NAMALWA (cell line): ENCODE measurements at regions not wholly inside any gene's neighbourhood (a gene's known extent, or its start where the extent isn't known, plus 50 kb on each side); places are given as distances from the start of the nearest gene placed in this dataset.
"Not testable (repeated sequence)": the region's sequence is repeated elsewhere in the genome, so short reads cannot be mapped to it uniquely, and the experiment has no call there.

Experiments
- DNase-seq: peaks from one replicate; pipeline ENCODE4 v3.0.0-alpha.2; 2015; ENCODE audit warnings: low spot score

DNA sequence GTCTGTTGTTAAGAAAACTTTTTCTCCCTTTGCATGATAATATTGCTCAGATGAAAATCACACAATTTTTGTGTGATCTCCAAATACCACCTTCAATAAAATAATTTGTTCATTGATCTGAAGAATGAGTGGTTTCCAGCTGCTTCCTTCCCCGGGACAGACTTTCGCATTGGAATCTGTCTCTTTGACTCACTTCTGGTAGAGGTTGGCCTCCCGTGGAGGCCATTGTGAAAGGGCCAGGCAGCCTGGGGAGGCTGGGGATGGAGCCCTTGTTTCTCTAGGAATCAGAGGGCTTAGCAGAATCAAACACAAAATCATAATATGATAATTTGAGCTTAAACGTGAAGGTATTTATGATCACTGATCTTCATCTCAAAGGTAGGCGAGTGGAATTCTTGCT, 135.0 kb upstream of the ZNF536 start:
- no peak for DNase-seq

DNA sequence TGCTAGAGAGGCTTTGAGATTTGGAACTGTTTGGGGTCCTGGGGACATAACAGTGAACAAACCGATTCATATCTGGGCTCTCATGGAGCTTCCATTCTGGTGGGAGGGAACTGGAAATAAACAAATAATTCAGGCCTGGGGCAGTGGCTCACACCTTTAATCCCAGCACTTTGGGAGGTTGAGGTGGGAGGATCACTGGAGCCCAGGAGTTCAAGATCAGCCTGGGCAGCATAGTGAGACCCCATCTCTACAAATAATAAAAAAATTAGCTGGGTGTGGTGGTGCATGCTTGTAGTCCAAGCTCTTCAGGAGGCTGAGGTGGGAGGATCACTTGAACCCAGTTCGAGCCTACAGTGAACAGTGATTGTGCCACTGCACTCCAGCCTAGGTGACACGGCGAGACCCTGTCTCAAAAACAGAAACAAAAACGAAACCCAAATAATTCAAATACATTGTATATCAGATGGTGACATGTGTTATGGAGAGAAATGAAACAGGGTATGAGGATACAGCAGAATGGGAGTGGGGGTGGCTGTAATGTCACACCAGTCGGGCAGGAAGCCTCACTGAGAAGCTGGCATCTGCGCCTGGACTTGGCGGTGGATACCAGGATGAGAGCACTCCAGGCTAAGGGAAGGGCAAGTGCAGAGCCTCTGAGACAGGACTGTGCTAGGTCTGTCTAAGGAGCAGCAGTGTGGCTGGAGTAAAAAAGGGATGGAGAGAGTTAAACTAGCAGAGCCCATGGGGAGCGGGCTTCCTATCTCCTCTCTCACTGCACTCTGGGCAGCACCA, 131.1 kb upstream of the ZNF536 start:
- no peak for DNase-seq

- DNase-seq, result no peak
These were observed 127.7 kb upstream of the ZNF536 start for GRCh38 chr19:30244533-30244932.

DNA sequence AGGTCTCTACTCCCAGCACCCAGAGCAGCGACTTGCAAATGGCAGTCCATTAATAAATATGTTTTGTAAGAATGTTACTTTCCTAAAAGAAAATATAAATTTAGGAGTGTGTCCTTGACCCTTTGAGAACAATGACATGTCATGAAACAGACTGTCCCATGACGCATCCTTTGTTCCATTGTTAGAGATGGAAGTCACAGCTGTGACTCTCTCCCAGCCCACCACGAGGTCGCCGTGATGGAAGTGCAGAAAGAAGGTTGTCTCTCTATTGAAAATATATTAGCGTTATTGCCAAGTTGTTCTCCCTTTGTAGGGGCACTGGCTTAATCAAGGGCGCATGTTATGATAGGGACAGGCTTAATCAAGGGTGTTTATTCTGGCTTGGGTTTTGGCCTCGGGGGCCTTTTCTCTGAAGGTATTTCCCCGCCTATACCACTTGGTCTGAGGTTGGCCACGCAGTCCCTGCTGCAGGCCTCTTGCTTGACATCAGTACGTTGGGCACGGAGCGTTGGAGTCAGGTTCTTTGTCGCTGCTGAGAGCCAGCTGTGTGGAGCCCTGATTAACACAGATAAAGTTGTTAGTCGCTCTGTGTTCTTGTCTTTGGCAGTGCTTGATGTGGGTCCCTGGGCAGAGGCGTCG, 126.7 kb upstream of the ZNF536 start:
- DNase-seq, result no peak

- DNase-seq, result no peak
These were observed 122.3 kb upstream of the ZNF536 start for GRCh38 chr19:30249911-30250310.

DNA sequence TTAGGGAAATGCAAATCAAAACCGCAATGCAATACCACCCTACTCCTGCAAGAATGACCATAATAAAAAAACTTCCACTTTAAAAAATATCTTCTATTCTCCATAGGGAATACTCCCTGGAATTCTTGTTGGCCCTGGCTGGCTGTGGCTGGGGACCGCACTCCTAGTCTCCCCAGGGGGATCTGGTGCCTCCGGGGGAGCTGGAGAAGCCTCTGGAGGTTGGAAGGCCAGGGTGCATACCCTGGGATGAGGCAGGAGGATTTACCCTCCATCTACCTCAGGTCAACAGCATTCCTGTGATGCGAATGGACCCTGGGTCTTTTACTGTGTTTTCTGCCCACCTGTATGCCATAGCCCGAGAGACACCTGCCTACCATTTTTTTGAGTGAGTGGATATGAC, 120.0 kb upstream of the ZNF536 start:
- no peak for DNase-seq

GRCh38 chr19:30253581-30253996, 118.6 kb upstream of the ZNF536 start:
- no peak for DNase-seq

- DNase-seq, result no peak
These were observed 118.0 kb upstream of the ZNF536 start for GRCh38 chr19:30254158-30254557.

DNA sequence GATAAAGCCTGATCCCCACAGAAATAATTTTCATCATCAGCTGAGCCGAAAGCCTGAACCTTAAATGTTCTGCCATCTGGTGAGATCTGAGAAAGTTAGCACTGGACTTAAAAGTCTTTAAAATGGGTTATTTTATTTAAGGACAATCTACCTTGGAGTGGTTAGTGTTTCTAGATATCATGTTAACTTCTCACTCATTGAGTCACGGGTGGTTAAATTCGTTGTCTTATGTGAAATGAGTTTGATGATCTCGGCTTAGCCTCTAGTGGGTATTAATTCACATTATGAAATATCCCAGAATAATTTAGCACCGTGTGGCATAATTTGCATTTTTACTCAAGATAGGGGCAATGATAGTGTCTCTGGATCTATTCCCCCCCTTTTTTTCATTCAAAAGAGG, 117.4 kb upstream of the ZNF536 start:
- DNase-seq, result no peak

DNA sequence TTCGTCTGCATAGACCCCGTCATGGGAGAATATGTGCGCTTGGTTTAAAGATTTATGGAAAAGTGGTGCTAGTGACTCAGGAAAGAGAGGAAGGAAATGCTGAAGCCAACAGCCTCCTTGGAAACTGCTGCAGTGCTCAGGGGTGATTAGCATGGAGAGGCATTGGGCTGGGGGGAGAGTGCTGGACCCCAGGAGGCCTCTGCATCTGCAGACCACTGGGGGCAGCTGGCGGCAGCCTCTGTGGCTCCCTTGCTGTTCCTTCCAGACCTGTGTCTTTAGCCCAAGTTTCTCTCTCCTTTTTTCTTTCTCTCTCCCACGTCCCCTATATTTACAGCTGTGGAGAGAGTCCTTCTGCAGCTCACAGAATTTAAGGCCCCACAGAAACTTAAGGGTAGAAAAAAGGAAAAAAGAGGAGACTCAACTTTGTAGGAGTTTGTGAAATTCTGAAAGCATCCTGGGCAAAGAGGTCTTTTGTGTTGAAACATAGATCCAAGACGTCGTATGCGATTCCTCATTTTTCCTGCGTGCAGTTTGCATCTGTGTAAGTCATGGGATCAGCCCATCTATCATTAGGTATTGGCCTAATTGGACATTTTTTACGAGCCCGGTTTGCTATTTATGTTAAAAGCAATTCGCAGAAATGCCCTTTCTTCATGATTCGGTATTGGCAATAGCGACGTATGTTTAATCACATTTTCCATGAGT, 116.2 kb upstream of the ZNF536 start:
- DNase-seq, result no peak

DNA sequence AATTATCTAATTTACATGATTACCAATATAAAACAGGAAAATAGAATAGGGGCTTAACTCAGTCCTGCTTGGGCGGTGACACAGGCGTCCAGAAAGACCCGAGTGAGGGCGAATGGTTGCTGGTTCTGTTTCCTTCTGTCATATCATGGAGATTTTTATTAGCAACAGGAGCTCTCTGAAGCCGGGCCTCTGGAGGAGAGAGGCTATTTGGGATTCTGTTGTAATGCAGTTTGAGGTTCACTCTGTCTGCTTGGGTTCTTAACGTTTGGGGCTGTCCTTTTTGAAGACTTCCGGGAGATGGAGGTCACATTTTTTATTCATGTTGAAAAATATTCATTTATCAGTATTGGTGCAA, 115.7 kb upstream of the ZNF536 start:
- no peak for DNase-seq

GRCh38 chr19:30263830-30264381, 108.3 kb upstream of the ZNF536 start:
- no peak for DNase-seq

DNA sequence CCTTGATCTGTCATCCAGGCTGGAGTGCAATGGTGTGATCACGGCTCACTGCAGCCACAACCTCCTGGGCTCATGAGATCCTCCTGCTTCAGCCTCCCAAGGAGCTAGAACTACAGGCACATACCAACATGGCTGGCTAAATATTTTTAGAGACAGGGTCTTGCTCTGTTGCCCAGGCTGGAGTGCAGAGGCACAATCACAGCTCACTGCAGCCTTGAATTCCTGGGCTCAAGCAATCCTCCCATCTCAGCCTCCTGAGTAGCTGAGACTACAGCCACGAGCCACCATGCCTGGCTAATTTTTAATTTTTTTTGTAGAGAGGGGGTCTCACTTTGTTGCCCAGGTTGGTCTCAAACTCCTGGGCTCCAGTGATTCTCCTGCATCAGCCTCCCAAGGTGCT, 106.3 kb upstream of the ZNF536 start:
- not testable (repeated sequence) for DNase-seq

- DNase-seq, result no peak
These were observed 105.5 kb upstream of the ZNF536 start for GRCh38 chr19:30266687-30267086.

DNA sequence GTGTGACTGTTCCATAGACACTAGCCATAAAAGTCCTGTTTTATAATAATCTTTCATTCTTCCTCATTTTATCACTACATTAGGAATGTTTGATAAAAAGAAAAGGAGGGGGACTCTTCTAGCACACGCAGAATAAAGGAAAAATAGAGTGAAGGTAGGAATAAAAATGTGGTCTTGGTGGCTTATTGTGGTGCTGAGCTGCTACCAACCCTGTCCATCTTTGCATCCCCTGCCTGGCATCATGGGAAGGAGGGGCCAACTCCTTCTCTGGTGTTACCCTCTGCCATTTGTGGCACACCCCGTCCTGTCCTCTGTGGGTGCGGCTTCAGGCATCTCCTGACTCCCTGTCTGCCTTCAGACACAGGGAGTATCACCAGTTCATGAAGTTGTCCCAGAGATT, 104.9 kb upstream of the ZNF536 start:
- no peak for DNase-seq

- no peak for DNase-seq
These were observed 103.6 kb upstream of the ZNF536 start for GRCh38 chr19:30268601-30269000.

GRCh38 chr19:30269638-30270037, 102.5 kb upstream of the ZNF536 start:
- DNase-seq, result no peak

GRCh38 chr19:30271816-30272215, 100.4 kb upstream of the ZNF536 start:
- DNase-seq, result no peak

GRCh38 chr19:30272554-30272953, 99.6 kb upstream of the ZNF536 start:
- DNase-seq, result no peak

- DNase-seq, result no peak
These were observed 99.0 kb upstream of the ZNF536 start for GRCh38 chr19:30273184-30273583.

DNA sequence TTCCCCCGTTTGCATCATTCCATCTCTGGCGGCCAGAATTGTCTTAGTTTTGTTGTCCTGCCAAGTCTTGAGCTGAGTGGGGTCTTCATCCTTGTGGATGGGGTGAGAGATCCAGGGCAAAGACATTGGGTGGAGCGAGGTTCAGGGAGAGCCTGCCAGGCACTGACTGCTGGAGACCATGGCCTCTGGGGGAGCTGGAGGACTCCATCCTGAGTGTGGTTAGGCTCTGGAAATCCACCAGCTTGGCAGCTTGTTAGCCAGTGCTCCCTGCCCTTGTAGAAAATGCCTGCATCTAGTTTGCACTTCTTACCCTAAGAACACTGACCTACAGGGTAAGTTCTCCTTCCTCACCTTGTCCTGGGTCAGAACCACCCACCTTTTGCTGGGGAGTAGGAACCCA, 97.2 kb upstream of the ZNF536 start:
- no peak for DNase-seq

- DNase-seq, result no peak
These were observed 95.9 kb upstream of the ZNF536 start for GRCh38 chr19:30276011-30276882.
